GM12878 (cell line): ENCODE measurements at regions not wholly inside any gene's neighbourhood (a gene's known extent, or its start where the extent isn't known, plus 50 kb on each side); places are given as distances from the start of the nearest gene placed in this dataset.

Experiments
- CUX1 ChIP-seq: IDR thresholded peaks from 2 replicates; pipeline ENCODE4 v1.6.1; 2012; ENCODE audit warnings: improper control_type of control experiment, low read depth, low read length; ENCODE audit not compliant: insufficient replicate concordance
- NR2C1 ChIP-seq: fragments of 450-650 bp; IDR thresholded peaks from 2 replicates; pipeline ENCODE4 v1.6.1; 2017; ENCODE audit warnings: antibody characterized with exemption, mild to moderate bottlenecking, moderate library complexity
- PML ChIP-seq: IDR thresholded peaks from 2 replicates; pipeline ENCODE4 v1.6.1; 2012; ENCODE audit warnings: low read length, inconsistent platforms
- SUPT20H ChIP-seq: IDR thresholded peaks from 2 replicates; pipeline ENCODE4 v1.6.1; 2011; ENCODE audit warnings: low read depth, mild to moderate bottlenecking, low read length, moderate library complexity, borderline replicate concordance; ENCODE audit not compliant: control insufficient read depth
- ZBTB40 ChIP-seq: fragments of 450-650 bp; IDR thresholded peaks from 2 replicates; pipeline ENCODE4 v1.6.1; 2016; ENCODE audit warnings: mild to moderate bottlenecking, moderate library complexity, borderline replicate concordance

- TF ChIP-seq CUX1: no peak
- no peak for TF ChIP-seq ZBTB40
- TF ChIP-seq SUPT20H: no peak
- TF ChIP-seq PML: no peak
- TF ChIP-seq NR2C1: no peak
Measured at GRCh38 chr14:26194816-26195215, 403.0 kb downstream of the NOVA1 start (continued).
